ENCODE measurements at regions not wholly inside any gene's neighbourhood (a gene's known extent, or its start where the extent isn't known, plus 50 kb on each side); places are given as distances from the start of the nearest gene placed in this dataset.

GRCh38 chr12:14190694-14191093 is 174.8 kb upstream of the ATF7IP start:
- TF ChIP-seq CTCF (IDR thresholded peaks at IDR 0.05) (no peak), POLR2A (IDR thresholded peaks at IDR 0.05) (no peak)

Data from heart left ventricle (tissue), 13 donors.